ENCODE measurements at regions not wholly inside any gene's neighbourhood (a gene's known extent, or its start where the extent isn't known, plus 50 kb on each side); places are given as distances from the start of the nearest gene placed in this dataset.

- no peak for ATAC-seq
- TF ChIP-seq CTCF (IDR thresholded peaks at IDR 0.05), result no peak
These were observed 513.9 kb upstream of the NXPH2 start for GRCh38 chr2:139293992-139294548.

GRCh38 chr2:139281124-139281523 is 500.9 kb upstream of the NXPH2 start:
- Histone ChIP-seq H3K27me3 (no peaks in the 10 kb centered on the region), H3K4me1 (no peaks in the 10 kb centered on the region), H3K36me3 (no peaks in the 10 kb centered on the region), H3K27ac (no peak overlapping the region), H3K9me3 (peaks cover 0 to 46% (median 7%) of the 10 kb centered on the region in 11 donors), H3K4me3 (no peak overlapping the region)
- intact Hi-C loops (cut with DNase I), result no loop called here
- DNase-seq (no peak), ATAC-seq (no peak)
- TF ChIP-seq CTCF (IDR thresholded peaks at IDR 0.05), result no peak
- 56 to 74% methylated on average over 2 of the region's 2 CpGs for WGBS, 2 donors

More at GRCh38 chr2:139293992-139294548, 513.9 kb upstream of the NXPH2 start:
- no peaks in the 10 kb centered on the region for H3K27me3 ChIP-seq
- H3K9me3 ChIP-seq, result peaks cover 0 to 5% (median 0%) of the 10 kb centered on the region in 11 donors
- H3K4me1 ChIP-seq, result no peaks in the 10 kb centered on the region
- intact Hi-C loops (cut with DNase I), result no loop called here
- no peak overlapping the region for H3K4me3 ChIP-seq
- WGBS, 2 donors, result 70 to 76% methylated on average over 6 of the region's 6 CpGs
- no peak for DNase-seq
- no peak overlapping the region for H3K27ac ChIP-seq
- no peaks in the 10 kb centered on the region for H3K36me3 ChIP-seq

- DNase-seq, result no peak
- Histone ChIP-seq H3K27ac (no peak overlapping the region), H3K4me1 (no peaks in the 10 kb centered on the region), H3K4me3 (no peak overlapping the region), H3K9me3 (no peaks in the 10 kb centered on the region), H3K27me3 (no peaks in the 10 kb centered on the region), H3K36me3 (no peaks in the 10 kb centered on the region)
- TF ChIP-seq CTCF (IDR thresholded peaks at IDR 0.05), result no peak
- ATAC-seq, result no peak
- intact Hi-C loops (cut with DNase I), result no loop called here
- 58 to 71% methylated on average over 1 of the region's 1 CpG for WGBS, 2 donors
These were observed 491.7 kb upstream of the NXPH2 start for GRCh38 chr2:139271879-139272278.

GRCh38 chr2:139271149-139271548 is 491.0 kb upstream of the NXPH2 start:
- DNase-seq (no peak), ATAC-seq (no peak)
- no peak overlapping the region for H3K27ac ChIP-seq
- TF ChIP-seq CTCF (IDR thresholded peaks at IDR 0.05), result no peak
- H3K4me3 ChIP-seq, result no peak overlapping the region
- intact Hi-C loops (cut with DNase I), result no loop called here
- no peaks in the 10 kb centered on the region for H3K27me3 ChIP-seq
- no peaks in the 10 kb centered on the region for H3K36me3 ChIP-seq
- H3K4me1 ChIP-seq, result no peaks in the 10 kb centered on the region
- no peaks in the 10 kb centered on the region for H3K9me3 ChIP-seq
- WGBS, 2 donors, result 84 to 90% methylated on average over 2 of the region's 2 CpGs
